Neural progenitor cell (in vitro differentiated cells): ENCODE measurements at regions not wholly inside any gene's neighbourhood (a gene's known extent, or its start where the extent isn't known, plus 50 kb on each side); places are given as distances from the start of the nearest gene placed in this dataset.
A peak's percentile ranks its signal among the peaks of the same experiment; 100 is the strongest.

ENCODE experiments used
- DNase-seq: peaks from one replicate; pipeline ENCODE4 v3.0.0-alpha.2; 2016; ENCODE audit warnings: low spot score
- H2AFZ ChIP-seq: fragments of 200-600 bp; sonication (generic); replicated peaks from 2 replicates; pipeline ENCODE4 v1.6.1; 2016; ENCODE audit warnings: antibody characterized with exemption
- H3F3A ChIP-seq: fragments of 200-600 bp; sonication (generic); 2 replicates; pipeline ENCODE4 v1.6.1; 2016; ENCODE audit warnings: antibody characterized with exemption, low read depth
- H3K27ac ChIP-seq: fragments of 200-600 bp; sonication (generic); 2 replicates; pipeline ENCODE4 v1.5.1; 2016; ENCODE audit warnings: mild to moderate bottlenecking
- H3K27me3 ChIP-seq: fragments of 200-600 bp; sonication (generic); 2 replicates; pipeline ENCODE4 v1.6.1; 2016; ENCODE audit warnings: mild to moderate bottlenecking, moderate library complexity
- H3K36me3 ChIP-seq: fragments of 200-600 bp; sonication (generic); 2 replicates; pipeline ENCODE4 v1.5.1; 2016
- H3K4me1 ChIP-seq: fragments of 200-600 bp; sonication (generic); 2 replicates; pipeline ENCODE4 v1.6.1; 2016; ENCODE audit warnings: mixed run types
- H3K4me2 ChIP-seq: fragments of 200-600 bp; sonication (generic); 2 replicates; pipeline ENCODE4 v1.6.1; 2016
- H3K4me3 ChIP-seq: fragments of 200-600 bp; sonication (generic); 2 replicates; pipeline ENCODE4 v1.5.1; 2016
- H3K79me2 ChIP-seq: fragments of 200-600 bp; sonication (generic); 2 replicates; pipeline ENCODE4 v1.6.1; 2016; ENCODE audit warnings: low read depth
- H3K9ac ChIP-seq: fragments of 200-600 bp; sonication (generic); 2 replicates; pipeline ENCODE4 v1.6.1; 2016
- H3K9me3 ChIP-seq: fragments of 200-600 bp; sonication (generic); 2 replicates; pipeline ENCODE4 v1.5.1; 2016; ENCODE audit warnings: low read depth
- H4K20me1 ChIP-seq: fragments of 200-600 bp; sonication (generic); 2 replicates; pipeline ENCODE4 v1.6.1; 2016; ENCODE audit warnings: low read depth
- H3K27ac Mint-ChIP-seq: 3 replicates; pipeline ENCODE4 v1.8.0; 2021; ENCODE audit warnings: mixed read lengths
- H3K27me3 Mint-ChIP-seq: 2 replicates; pipeline ENCODE4 v1.8.0; 2022; ENCODE audit warnings: low read depth, mild to moderate bottlenecking, inconsistent platforms, moderate library complexity, mixed read lengths; ENCODE audit not compliant: insufficient read depth
- H3K36me3 Mint-ChIP-seq: 3 replicates; pipeline ENCODE4 v1.8.0; 2021; ENCODE audit warnings: mixed read lengths
- H3K4me1 Mint-ChIP-seq: 3 replicates; pipeline ENCODE4 v1.8.0; 2021; ENCODE audit warnings: mixed read lengths
- H3K4me3 Mint-ChIP-seq: 3 replicates; pipeline ENCODE4 v1.8.0; 2021; ENCODE audit warnings: mild to moderate bottlenecking, moderate library complexity, mixed read lengths
- H3K9me3 Mint-ChIP-seq: 3 replicates; pipeline ENCODE4 v1.8.0; 2020; ENCODE audit warnings: mixed read lengths
- EZH2 ChIP-seq: fragments of 200-600 bp; sonication (generic); IDR thresholded peaks from 2 replicates; pipeline ENCODE4 v1.6.1; 2017; ENCODE audit warnings: antibody characterized with exemption, mild to moderate bottlenecking, moderate library complexity
- EZH2phosphoT487 ChIP-seq: fragments of 200-600 bp; sonication (generic); IDR thresholded peaks from 2 replicates; pipeline ENCODE4 v1.6.1; 2017; ENCODE audit warnings: antibody characterized with exemption
- TF ChIP-seq, protein P1 (sequence below): fragments of 200-600 bp; sonication (generic); IDR thresholded peaks from 2 replicates; pipeline ENCODE4 v1.5.1; 2017; ENCODE audit warnings: antibody characterized with exemption, mild to moderate bottlenecking

DNA sequence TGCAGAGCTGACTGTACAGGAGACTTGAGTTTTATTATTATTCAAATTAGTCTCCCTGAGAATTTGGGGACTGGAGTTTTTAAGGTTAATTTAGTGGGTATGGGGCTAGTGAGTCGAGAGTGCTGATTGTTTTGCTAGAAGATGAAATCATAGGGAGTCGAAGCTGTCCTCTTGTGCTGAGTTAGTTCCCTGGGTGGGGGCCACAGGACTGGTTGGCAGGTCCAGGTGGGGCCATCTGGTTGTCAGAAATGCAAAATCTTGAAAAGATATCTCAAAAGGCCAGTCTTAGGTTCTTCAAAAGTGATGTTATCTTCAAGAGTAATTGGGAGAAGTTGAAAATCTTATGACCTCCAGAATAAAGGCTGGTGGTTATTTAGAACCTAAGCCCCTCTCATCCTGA, 267.3 kb downstream of the MYCN start:
- no peak for TF ChIP-seq EZH2
- TF ChIP-seq EZH2phosphoT487 = no peak
- TF ChIP-seq, protein P1, sequence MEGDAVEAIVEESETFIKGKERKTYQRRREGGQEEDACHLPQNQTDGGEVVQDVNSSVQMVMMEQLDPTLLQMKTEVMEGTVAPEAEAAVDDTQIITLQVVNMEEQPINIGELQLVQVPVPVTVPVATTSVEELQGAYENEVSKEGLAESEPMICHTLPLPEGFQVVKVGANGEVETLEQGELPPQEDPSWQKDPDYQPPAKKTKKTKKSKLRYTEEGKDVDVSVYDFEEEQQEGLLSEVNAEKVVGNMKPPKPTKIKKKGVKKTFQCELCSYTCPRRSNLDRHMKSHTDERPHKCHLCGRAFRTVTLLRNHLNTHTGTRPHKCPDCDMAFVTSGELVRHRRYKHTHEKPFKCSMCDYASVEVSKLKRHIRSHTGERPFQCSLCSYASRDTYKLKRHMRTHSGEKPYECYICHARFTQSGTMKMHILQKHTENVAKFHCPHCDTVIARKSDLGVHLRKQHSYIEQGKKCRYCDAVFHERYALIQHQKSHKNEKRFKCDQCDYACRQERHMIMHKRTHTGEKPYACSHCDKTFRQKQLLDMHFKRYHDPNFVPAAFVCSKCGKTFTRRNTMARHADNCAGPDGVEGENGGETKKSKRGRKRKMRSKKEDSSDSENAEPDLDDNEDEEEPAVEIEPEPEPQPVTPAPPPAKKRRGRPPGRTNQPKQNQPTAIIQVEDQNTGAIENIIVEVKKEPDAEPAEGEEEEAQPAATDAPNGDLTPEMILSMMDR = no peak
- no peak overlapping the region for H3K4me2 ChIP-seq
- H3K9me3 Mint-ChIP-seq = peaks cover 31% of the 10 kb centered on the region
- no peaks in the 10 kb centered on the region for H3K79me2 ChIP-seq
- peaks cover 41% of the 10 kb centered on the region for H3K4me1 Mint-ChIP-seq
- H3F3A ChIP-seq = peaks cover 9% of the 10 kb centered on the region
- no peak overlapping the region for H3K27ac ChIP-seq
- H3K27me3 ChIP-seq = no peaks in the 10 kb centered on the region
- DNase-seq = no peak
- H2AFZ ChIP-seq = no peak overlapping the region
- H3K36me3 Mint-ChIP-seq = peaks cover 12% of the 10 kb centered on the region
- no peak overlapping the region for H3K9ac ChIP-seq
- H3K4me3 ChIP-seq = no peak overlapping the region
- H4K20me1 ChIP-seq = peaks cover 6% of the 10 kb centered on the region
- H3K27me3 Mint-ChIP-seq = peaks cover 18% of the 10 kb centered on the region
- H3K4me3 Mint-ChIP-seq = peak overlapping the region; percentile 35
- no peaks in the 10 kb centered on the region for H3K36me3 ChIP-seq
- peaks cover 24% of the 10 kb centered on the region for H3K4me1 ChIP-seq
- no peak overlapping the region for H3K27ac Mint-ChIP-seq
- H3K9me3 ChIP-seq = no peaks in the 10 kb centered on the region

DNA sequence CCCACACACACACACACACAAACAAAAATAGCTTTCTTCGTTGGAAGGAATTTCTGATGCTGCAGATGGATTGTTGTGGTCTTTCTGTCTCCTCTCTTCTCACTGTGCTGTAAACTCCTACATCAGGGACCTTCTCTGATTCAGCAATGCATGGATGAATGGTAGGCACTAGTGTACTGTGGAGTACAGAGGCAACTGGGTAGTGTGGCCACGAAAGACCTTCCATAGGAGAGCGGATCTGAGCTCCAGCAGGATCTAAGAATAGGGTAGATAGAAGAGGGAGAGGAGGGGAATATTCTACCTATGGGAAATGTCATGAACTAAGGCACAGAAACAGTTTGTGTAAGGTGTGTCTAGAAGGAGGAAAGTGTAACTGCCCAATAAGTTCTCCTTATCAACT, 266.8 kb downstream of the MYCN start:
- Histone ChIP-seq H2AFZ (no peak overlapping the region), H3K27ac (no peak overlapping the region), H3K9ac (no peak overlapping the region), H3K4me2 (no peak overlapping the region), H3K9me3 (no peaks in the 10 kb centered on the region), H3K4me1 (peaks cover 24% of the 10 kb centered on the region), H3K79me2 (no peaks in the 10 kb centered on the region), H3F3A (peaks cover 9% of the 10 kb centered on the region), H4K20me1 (peaks cover 6% of the 10 kb centered on the region), H3K27me3 (no peaks in the 10 kb centered on the region), H3K36me3 (no peaks in the 10 kb centered on the region), H3K4me3 (no peak overlapping the region)
- Mint-ChIP-seq H3K4me1 (peaks cover 41% of the 10 kb centered on the region), H3K4me3 (no peak overlapping the region), H3K9me3 (peaks cover 35% of the 10 kb centered on the region), H3K27me3 (peaks cover 15% of the 10 kb centered on the region), H3K27ac (no peak overlapping the region), H3K36me3 (peaks cover 12% of the 10 kb centered on the region)
- DNase-seq = no peak
- TF ChIP-seq EZH2 (no peak), EZH2phosphoT487 (no peak)
- TF ChIP-seq, protein P1 = no peak

DNA sequence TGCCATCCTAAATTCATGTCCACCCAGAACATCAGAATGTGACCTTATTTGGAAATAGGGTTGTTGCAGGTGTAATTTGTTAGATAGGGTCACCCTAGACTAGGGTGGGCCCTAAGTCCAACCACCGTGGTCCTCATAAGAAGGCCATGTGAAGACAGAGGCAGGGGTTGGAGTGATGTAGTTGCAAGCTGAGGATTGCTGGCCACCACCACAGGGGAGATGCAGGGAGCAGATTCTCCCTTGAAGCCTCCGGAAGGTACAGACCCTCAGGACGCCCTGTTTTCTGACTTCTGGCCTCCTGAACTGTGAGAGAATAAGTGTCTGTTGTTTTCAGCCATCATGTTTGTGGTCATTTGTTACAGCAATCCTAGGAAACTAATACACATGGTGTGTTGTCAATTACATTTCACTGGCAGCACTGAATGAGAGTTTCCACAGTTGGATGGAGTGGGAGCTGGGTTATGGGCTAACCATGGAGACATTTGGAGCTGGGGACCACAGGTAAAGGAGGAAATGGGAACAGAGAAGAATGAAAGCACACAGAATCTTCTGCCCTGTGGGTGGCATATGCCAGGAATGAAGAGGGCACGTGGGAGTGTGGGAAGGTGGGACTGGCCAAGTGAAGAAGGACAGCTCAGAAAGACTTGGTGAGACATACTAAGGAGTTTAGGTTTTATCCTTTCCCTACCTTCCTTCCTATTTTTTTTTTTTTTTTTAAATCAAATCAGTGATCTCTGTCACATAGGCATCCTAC, 266.0 kb downstream of the MYCN start:
- DNase-seq = no peak
- Mint-ChIP-seq H3K36me3 (peaks cover 12% of the 10 kb centered on the region), H3K27ac (peak overlapping the region; percentile 9), H3K27me3 (peaks cover 14% of the 10 kb centered on the region), H3K4me3 (peak overlapping the region; percentile 15), H3K9me3 (peaks cover 37% of the 10 kb centered on the region), H3K4me1 (peaks cover 43% of the 10 kb centered on the region)
- no peaks in the 10 kb centered on the region for H3K36me3 ChIP-seq
- no peak overlapping the region for H3K27ac ChIP-seq
- no peak overlapping the region for H2AFZ ChIP-seq
- peaks cover 9% of the 10 kb centered on the region for H3F3A ChIP-seq
- no peaks in the 10 kb centered on the region for H3K79me2 ChIP-seq
- no peak for TF ChIP-seq EZH2
- TF ChIP-seq EZH2phosphoT487 = no peak
- TF ChIP-seq, protein P1 = no peak
- H4K20me1 ChIP-seq = peaks cover 6% of the 10 kb centered on the region
- no peak overlapping the region for H3K9ac ChIP-seq
- peaks cover 24% of the 10 kb centered on the region for H3K4me1 ChIP-seq
- no peak overlapping the region for H3K4me2 ChIP-seq
- no peak overlapping the region for H3K4me3 ChIP-seq
- no peaks in the 10 kb centered on the region for H3K27me3 ChIP-seq
- H3K9me3 ChIP-seq = no peaks in the 10 kb centered on the region
